MCF 10A (cell line): ENCODE measurements at regions not wholly inside any gene's neighbourhood (a gene's known extent, or its start where the extent isn't known, plus 50 kb on each side); places are given as distances from the start of the nearest gene placed in this dataset.

Experiments used
- BruUV-seq: library from RNA; stranded (reverse); fragments of 400-500 nt; replicated peaks from 2 replicates; lab custom pipeline; 2021; lab: Mats Ljungman, UMichigan
- CTCF ChIA-PET: fragments of 300-600 bp; sonication (Branson Sonifier 250); formaldehyde crosslinking; extraction: SDS; loops from one replicate; lab custom pipeline; 2021; ENCODE audit warnings: antibody characterized with exemption, inconsistent platforms; lab: Yijun Ruan, JAX
- POLR2A ChIA-PET: fragments of 300-600, 350-650 bp; sonication (Branson Sonifier 250); formaldehyde crosslinking; extraction: SDS; loops from one replicate; lab custom pipeline; 2020; ENCODE audit warnings: antibody characterized with exemption, inconsistent platforms; lab: Yijun Ruan, JAX
- DNase-seq: peaks from one replicate; pipeline ENCODE4 v3.0.0-alpha.2; 2018; ENCODE audit not compliant: unreplicated experiment
- H3K27ac Mint-ChIP-seq: one replicate; pipeline ENCODE4 v1.8.0; 2022; ENCODE audit warnings: mild to moderate bottlenecking, low read depth, mixed read lengths; ENCODE audit not compliant: unreplicated experiment
- H3K27me3 Mint-ChIP-seq: one replicate; pipeline ENCODE4 v1.8.0; 2022; ENCODE audit warnings: mixed read lengths; ENCODE audit not compliant: insufficient read depth, unreplicated experiment
- H3K36me3 Mint-ChIP-seq: one replicate; pipeline ENCODE4 v1.8.0; 2022; ENCODE audit warnings: mild to moderate bottlenecking, moderate library complexity, mixed read lengths; ENCODE audit not compliant: insufficient read depth, unreplicated experiment
- H3K4me1 Mint-ChIP-seq: one replicate; pipeline ENCODE4 v1.8.0; 2022; ENCODE audit warnings: mixed read lengths; ENCODE audit not compliant: insufficient read depth, unreplicated experiment
- H3K4me3 Mint-ChIP-seq: one replicate; pipeline ENCODE4 v1.8.0; 2022; ENCODE audit warnings: mild to moderate bottlenecking, moderate library complexity, mixed read lengths; ENCODE audit not compliant: unreplicated experiment
- H3K9me3 Mint-ChIP-seq: one replicate; pipeline ENCODE4 v1.8.0; 2022; ENCODE audit warnings: mixed read lengths; ENCODE audit not compliant: unreplicated experiment
- CTCF ChIP-seq: fragments of 200-600 bp; IDR thresholded peaks from one replicate; pipeline ENCODE4 v1.8.0; 2022; ENCODE audit warnings: antibody characterized with exemption, mild to moderate bottlenecking; ENCODE audit not compliant: unreplicated experiment
- intact Hi-C: fragments of 100-400 bp; cut with micrococcal nuclease; formaldehyde crosslinking; loops from 2 replicates; pipeline ENCODE4 v1.14.1; 2022

- CTCF ChIA-PET: interaction anchor here (0.6 kb wide), 1 partner anchor 54 kb away, joined by 3 read pairs; no protein-coding TSS in a partner anchor
- Mint-ChIP-seq H3K9me3 (peaks cover 48% of the 10 kb centered on the region), H3K27ac (no peak overlapping the region)
Observed at GRCh38 chrX:67288156-67288555, 255.7 kb upstream of the AR start.

GRCh38 chrX:67289055-67289499, 254.7 kb upstream of the AR start:
- Mint-ChIP-seq H3K36me3 (no peaks in the 10 kb centered on the region), H3K27ac (no peak overlapping the region), H3K4me3 (no peak overlapping the region), H3K4me1 (no peaks in the 10 kb centered on the region), H3K27me3 (no peaks in the 10 kb centered on the region), H3K9me3 (peaks cover 39% of the 10 kb centered on the region)
- intact Hi-C loops: no loop called here
- ChIA-PET POLR2A (interaction anchor here (0.6 kb wide), 1 partner anchor 26 kb away, joined by 3 read pairs; no protein-coding TSS in a partner anchor), CTCF (interaction anchor here (0.6 kb wide), 1 partner anchor 53 kb away, joined by 3 read pairs; no protein-coding TSS in a partner anchor)
- DNase-seq: no peak
- no peak for TF ChIP-seq CTCF
- no TSS peak for BruUV-seq

More at GRCh38 chrX:67288156-67288555, 255.7 kb upstream of the AR start:
- no peak for TF ChIP-seq CTCF
- DNase-seq: no peak
- BruUV-seq: no TSS peak
- Mint-ChIP-seq H3K4me3 (no peak overlapping the region), H3K36me3 (no peaks in the 10 kb centered on the region), H3K27me3 (no peaks in the 10 kb centered on the region), H3K4me1 (no peaks in the 10 kb centered on the region)
- intact Hi-C loops: no loop called here
- POLR2A ChIA-PET: interaction anchor here (0.6 kb wide), 1 partner anchor 27 kb away, joined by 3 read pairs; no protein-coding TSS in a partner anchor

GRCh38 chrX:67290489-67291220, 253.2 kb upstream of the AR start:
- H3K36me3 Mint-ChIP-seq: no peaks in the 10 kb centered on the region
- no peak overlapping the region for H3K27ac Mint-ChIP-seq
- ChIA-PET CTCF (no interaction called here), POLR2A (no interaction called here)
- DNase-seq: no peak
- H3K4me3 Mint-ChIP-seq: no peak overlapping the region
- no peak for TF ChIP-seq CTCF
- no TSS peak for BruUV-seq
- H3K4me1 Mint-ChIP-seq: no peaks in the 10 kb centered on the region
- no peaks in the 10 kb centered on the region for H3K27me3 Mint-ChIP-seq
- intact Hi-C loops: no loop called here
- H3K9me3 Mint-ChIP-seq: peaks cover 44% of the 10 kb centered on the region

GRCh38 chrX:67295924-67296323, 247.9 kb upstream of the AR start:
- Mint-ChIP-seq H3K4me3 (no peak overlapping the region), H3K27ac (no peak overlapping the region), H3K27me3 (no peaks in the 10 kb centered on the region), H3K9me3 (peaks cover 13% of the 10 kb centered on the region), H3K36me3 (no peaks in the 10 kb centered on the region), H3K4me1 (no peaks in the 10 kb centered on the region)
- intact Hi-C loops: no loop called here
- POLR2A ChIA-PET: no interaction called here
- DNase-seq: no peak
- CTCF ChIA-PET: no interaction called here
- no TSS peak for BruUV-seq
- no peak for TF ChIP-seq CTCF
